ENCODE measurements at regions not wholly inside any gene's neighbourhood (a gene's known extent, or its start where the extent isn't known, plus 50 kb on each side); places are given as distances from the start of the nearest gene placed in this dataset.
"Not testable (repeated sequence)": the region's sequence is repeated elsewhere in the genome, so short reads cannot be mapped to it uniquely, and the experiment has no call there.

- Histone ChIP-seq H3K9me3 (no peaks in the 10 kb centered on the region), H3K27me3 (no peaks in the 10 kb centered on the region), H3K36me3 (no peaks in the 10 kb centered on the region), H3K27ac (no peak overlapping the region), H3K4me1 (ENCODE audit: control insufficient read depth in 1 of 2, insufficient read depth in 1 of 2, low read depth in 1 of 2, low read length in 1 of 2) (no peaks in the 10 kb centered on the region), H3K4me3 (ENCODE audit: low read depth in 1 of 2, low read length in 1 of 2) (no peak overlapping the region)
- no peak for TF ChIP-seq CTCF (IDR thresholded peaks at IDR 0.05)
Measured at GRCh38 chr2:53317861-53318260, 449.7 kb upstream of the CHAC2 start.

- Histone ChIP-seq H3K27ac (no peak overlapping the region), H3K9me3 (no peaks in the 10 kb centered on the region), H3K4me1 (ENCODE audit: control insufficient read depth in 1 of 2, insufficient read depth in 1 of 2, low read depth in 1 of 2, low read length in 1 of 2) (no peaks in the 10 kb centered on the region), H3K4me3 (ENCODE audit: low read depth in 1 of 2, low read length in 1 of 2) (no peak overlapping the region), H3K36me3 (no peaks in the 10 kb centered on the region), H3K27me3 (no peaks in the 10 kb centered on the region)
- TF ChIP-seq CTCF (IDR thresholded peaks at IDR 0.05) = no peak
Measured at GRCh38 chr2:53315149-53315548, 452.5 kb upstream of the CHAC2 start.

- H3K4me1 ChIP-seq (ENCODE audit: control insufficient read depth in 1 of 2, insufficient read depth in 1 of 2, low read depth in 1 of 2, low read length in 1 of 2) = no peaks in the 10 kb centered on the region
- H3K4me3 ChIP-seq (ENCODE audit: low read depth in 1 of 2, low read length in 1 of 2) = no peak overlapping the region
- no peaks in the 10 kb centered on the region for H3K9me3 ChIP-seq
- H3K27me3 ChIP-seq = no peaks in the 10 kb centered on the region
- no peak overlapping the region for H3K27ac ChIP-seq
- TF ChIP-seq CTCF (IDR thresholded peaks at IDR 0.05) = no peak
- H3K36me3 ChIP-seq = no peaks in the 10 kb centered on the region
Measured at GRCh38 chr2:53314718-53315117, 452.9 kb upstream of the CHAC2 start.

- H3K9me3 ChIP-seq; H3K36me3 ChIP-seq; H3K27me3 ChIP-seq; H3K4me1 ChIP-seq (ENCODE audit: control insufficient read depth in 1 of 2, insufficient read depth in 1 of 2, low read depth in 1 of 2, low read length in 1 of 2); H3K4me3 ChIP-seq (ENCODE audit: low read depth in 1 of 2, low read length in 1 of 2); H3K27ac ChIP-seq: not testable (repeated sequence)
Measured at GRCh38 chr2:53313644-53314043, 454.0 kb upstream of the CHAC2 start.

GRCh38 chr2:53312721-53313120 is 454.9 kb upstream of the CHAC2 start:
- Histone ChIP-seq H3K9me3 (no peaks in the 10 kb centered on the region), H3K4me1 (ENCODE audit: control insufficient read depth in 1 of 2, insufficient read depth in 1 of 2, low read depth in 1 of 2, low read length in 1 of 2) (no peaks in the 10 kb centered on the region), H3K36me3 (no peaks in the 10 kb centered on the region), H3K4me3 (ENCODE audit: low read depth in 1 of 2, low read length in 1 of 2) (no peak overlapping the region), H3K27me3 (no peaks in the 10 kb centered on the region), H3K27ac (no peak overlapping the region)
- TF ChIP-seq CTCF (IDR thresholded peaks at IDR 0.05) = no peak

GRCh38 chr2:53312181-53312580 is 455.4 kb upstream of the CHAC2 start:
- H3K4me3 ChIP-seq (ENCODE audit: low read depth in 1 of 2, low read length in 1 of 2) = no peak overlapping the region
- no peaks in the 10 kb centered on the region for H3K9me3 ChIP-seq
- H3K36me3 ChIP-seq = no peaks in the 10 kb centered on the region
- H3K27ac ChIP-seq = no peak overlapping the region
- H3K27me3 ChIP-seq = no peaks in the 10 kb centered on the region
- no peaks in the 10 kb centered on the region for H3K4me1 ChIP-seq (ENCODE audit: control insufficient read depth in 1 of 2, insufficient read depth in 1 of 2, low read depth in 1 of 2, low read length in 1 of 2)
- TF ChIP-seq CTCF (IDR thresholded peaks at IDR 0.05) = no peak
